HFF-Myc (cell line): ENCODE measurements at regions not wholly inside any gene's neighbourhood (a gene's known extent, or its start where the extent isn't known, plus 50 kb on each side); places are given as distances from the start of the nearest gene placed in this dataset.

Source experiments
- DNase-seq: peaks from one replicate; pipeline ENCODE4 v3.0.0-alpha.2; 2011; ENCODE audit warnings: low read depth; ENCODE audit errors: extremely low read depth
- H3K4me3 ChIP-seq: replicated peaks from 2 replicates; pipeline ENCODE4 v1.5.1; 2011; ENCODE audit warnings: low read depth, mild to moderate bottlenecking, control low read depth, low read length
- CTCF ChIP-seq: IDR thresholded peaks from 2 replicates; pipeline ENCODE4 v1.5.1; 2012; ENCODE audit warnings: mild to moderate bottlenecking, low read depth, low read length, control low read depth; ENCODE audit errors: missing control alignments

DNA sequence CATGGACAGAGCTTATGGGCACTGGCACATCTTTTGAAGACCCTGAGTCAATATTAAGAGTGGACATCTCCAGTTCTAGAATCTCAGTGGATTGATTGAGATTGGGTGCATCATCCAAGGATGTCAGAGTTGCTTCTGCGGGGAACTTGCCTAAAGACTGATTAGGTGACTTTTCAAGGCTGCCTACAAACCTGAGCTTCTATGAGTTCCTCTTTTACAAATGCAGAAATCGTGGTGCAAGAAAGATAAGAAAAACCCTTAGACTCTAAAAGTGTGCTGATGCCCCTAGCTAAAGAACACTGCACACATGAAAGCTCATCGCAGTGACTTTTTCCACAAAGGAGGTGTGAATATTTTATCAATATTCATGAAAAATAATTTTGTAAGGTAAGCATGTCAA lies 86.8 kb upstream of the NEDD4L start:
- no peak for DNase-seq
- TF ChIP-seq CTCF: no peak
- no peak overlapping the region for H3K4me3 ChIP-seq

GRCh38 chr18:57956491-57956890 lies 87.5 kb upstream of the NEDD4L start:
- DNase-seq: no peak
- no peak overlapping the region for H3K4me3 ChIP-seq
- no peak for TF ChIP-seq CTCF

DNA sequence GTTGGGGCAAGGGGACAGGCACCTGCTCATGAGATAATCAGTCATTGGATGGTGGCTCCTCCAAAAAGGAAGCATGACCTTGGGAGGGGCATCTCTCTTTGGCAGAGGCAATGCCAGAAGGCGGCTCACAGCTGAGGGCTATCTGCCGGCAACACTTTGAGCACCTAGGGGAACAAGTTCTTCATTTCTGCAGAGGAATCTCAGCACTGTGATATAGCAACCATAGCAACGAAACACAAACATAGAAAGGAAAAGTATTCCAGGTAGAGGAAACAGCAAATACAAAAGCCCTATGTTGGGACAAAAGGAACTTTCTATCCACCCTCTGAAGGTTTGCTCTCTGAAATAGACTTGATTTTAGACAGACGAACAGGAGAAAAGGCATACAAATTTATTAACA lies 89.1 kb upstream of the NEDD4L start:
- DNase-seq: no peak
- TF ChIP-seq CTCF: no peak
- no peak overlapping the region for H3K4me3 ChIP-seq

DNA sequence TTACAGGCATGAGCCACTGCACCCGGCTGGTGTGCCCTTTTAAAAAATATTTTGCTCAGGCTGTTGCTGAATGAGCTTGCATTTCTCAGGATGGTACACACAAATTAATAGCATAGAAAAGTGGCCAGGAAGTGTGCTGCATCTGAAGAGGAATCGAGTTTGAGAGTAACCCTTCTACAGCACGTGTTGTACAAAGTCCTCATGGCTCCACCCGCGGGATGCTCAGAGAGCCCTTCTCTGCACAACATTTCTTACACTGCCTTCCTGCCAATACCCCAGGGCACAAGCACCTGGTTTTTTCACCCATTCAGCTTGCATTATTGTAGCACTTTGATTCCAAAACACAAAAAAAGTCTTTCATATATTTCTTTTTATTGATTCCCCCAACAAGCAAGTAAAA lies 90.1 kb upstream of the NEDD4L start:
- no peak for TF ChIP-seq CTCF

DNA sequence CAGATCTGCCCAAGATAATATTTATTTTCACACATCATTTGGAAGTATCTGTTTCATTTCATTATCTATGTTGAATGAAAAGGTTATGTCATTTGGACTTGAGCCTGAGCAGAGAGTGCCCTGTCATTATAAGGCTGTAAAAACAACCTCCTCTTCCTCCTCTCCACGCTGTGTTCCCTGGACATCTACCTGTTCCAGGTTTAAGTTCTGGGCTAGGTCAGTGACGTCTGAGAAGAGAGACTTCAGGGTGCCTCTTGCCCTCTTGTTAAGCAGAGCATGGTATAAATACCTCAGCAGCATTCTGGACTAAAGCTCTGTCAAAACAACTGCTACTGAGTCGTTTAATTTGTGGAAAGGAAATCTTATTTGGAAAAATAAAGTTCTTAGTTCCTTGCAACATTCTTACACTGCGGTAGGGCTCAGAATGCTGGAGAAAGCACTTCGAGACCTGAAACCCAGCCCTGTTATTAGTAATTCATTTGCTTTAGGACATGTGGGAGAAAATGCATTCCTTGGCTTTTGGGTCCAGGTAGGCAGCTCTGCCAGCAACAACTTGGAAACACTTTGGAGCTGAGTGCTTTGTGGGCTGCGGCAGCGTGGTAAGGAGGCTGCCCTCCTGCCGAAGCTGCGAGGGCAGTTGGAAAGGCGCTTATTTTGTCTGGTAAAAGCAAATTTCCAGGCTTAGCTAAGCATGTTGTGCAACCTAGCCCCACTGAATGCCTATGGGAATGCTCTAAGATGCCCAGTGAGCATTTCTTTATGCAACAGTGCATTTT lies 91.8 kb upstream of the NEDD4L start:
- no peak for DNase-seq
- no peak for TF ChIP-seq CTCF

More for the DNA sequence above, 90.1 kb upstream of the NEDD4L start:
- H3K4me3 ChIP-seq: no peak overlapping the region
- DNase-seq: no peak

DNA sequence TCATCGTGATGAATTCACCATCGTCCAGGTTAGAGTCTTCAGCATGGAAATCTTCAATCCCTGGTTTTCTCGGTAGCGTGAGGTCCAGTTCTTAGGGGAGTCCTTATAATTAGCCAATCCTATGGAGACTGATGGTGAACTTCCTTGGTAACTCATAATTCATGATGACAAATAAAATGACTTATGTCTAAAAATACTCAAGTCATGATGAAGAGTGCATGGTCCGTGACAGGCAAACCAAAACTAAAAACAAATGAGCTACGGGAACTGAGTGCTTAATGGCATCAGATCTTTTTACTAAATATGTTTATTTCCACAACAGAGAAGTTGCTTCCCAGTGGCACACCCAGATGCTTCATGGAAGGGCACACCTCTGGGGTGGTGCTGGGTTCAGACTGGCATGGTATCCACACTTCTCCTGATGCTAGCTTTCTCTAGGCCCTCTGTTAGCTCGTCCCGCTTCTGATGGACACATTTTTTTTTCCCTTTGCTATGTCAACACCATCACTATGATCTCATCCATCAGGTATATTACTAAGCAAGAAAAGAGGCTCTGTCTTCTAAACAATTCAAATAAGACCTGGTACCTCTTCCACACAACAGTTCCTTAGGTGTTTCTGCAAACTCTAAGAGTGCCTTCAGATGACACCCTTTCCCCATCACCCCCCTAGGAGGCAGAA lies 92.8 kb upstream of the NEDD4L start:
- H3K4me3 ChIP-seq: no peak overlapping the region
- no peak for TF ChIP-seq CTCF
- DNase-seq: no peak

More for the DNA sequence above, 91.8 kb upstream of the NEDD4L start:
- H3K4me3 ChIP-seq: no peak overlapping the region
